ENCODE measurements at regions not wholly inside any gene's neighbourhood (a gene's known extent, or its start where the extent isn't known, plus 50 kb on each side); places are given as distances from the start of the nearest gene placed in this dataset.
A peak's percentile ranks its signal among the peaks of the same experiment; 100 is the strongest.

- H3K27ac ChIP-seq: no peak overlapping the region
- TF ChIP-seq, protein P1, sequence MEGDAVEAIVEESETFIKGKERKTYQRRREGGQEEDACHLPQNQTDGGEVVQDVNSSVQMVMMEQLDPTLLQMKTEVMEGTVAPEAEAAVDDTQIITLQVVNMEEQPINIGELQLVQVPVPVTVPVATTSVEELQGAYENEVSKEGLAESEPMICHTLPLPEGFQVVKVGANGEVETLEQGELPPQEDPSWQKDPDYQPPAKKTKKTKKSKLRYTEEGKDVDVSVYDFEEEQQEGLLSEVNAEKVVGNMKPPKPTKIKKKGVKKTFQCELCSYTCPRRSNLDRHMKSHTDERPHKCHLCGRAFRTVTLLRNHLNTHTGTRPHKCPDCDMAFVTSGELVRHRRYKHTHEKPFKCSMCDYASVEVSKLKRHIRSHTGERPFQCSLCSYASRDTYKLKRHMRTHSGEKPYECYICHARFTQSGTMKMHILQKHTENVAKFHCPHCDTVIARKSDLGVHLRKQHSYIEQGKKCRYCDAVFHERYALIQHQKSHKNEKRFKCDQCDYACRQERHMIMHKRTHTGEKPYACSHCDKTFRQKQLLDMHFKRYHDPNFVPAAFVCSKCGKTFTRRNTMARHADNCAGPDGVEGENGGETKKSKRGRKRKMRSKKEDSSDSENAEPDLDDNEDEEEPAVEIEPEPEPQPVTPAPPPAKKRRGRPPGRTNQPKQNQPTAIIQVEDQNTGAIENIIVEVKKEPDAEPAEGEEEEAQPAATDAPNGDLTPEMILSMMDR (conservative IDR thresholded peaks at IDR 0.05): no peak
These were observed 58.0 kb upstream of the SLC25A48 start for GRCh38 chr5:135776457-135776856.

- no peak overlapping the region for H3K27ac ChIP-seq
- TF ChIP-seq, protein P1 (conservative IDR thresholded peaks at IDR 0.05): no peak
These were observed 72.7 kb upstream of the SLC25A48 start for GRCh38 chr5:135761746-135762145.

DNA sequence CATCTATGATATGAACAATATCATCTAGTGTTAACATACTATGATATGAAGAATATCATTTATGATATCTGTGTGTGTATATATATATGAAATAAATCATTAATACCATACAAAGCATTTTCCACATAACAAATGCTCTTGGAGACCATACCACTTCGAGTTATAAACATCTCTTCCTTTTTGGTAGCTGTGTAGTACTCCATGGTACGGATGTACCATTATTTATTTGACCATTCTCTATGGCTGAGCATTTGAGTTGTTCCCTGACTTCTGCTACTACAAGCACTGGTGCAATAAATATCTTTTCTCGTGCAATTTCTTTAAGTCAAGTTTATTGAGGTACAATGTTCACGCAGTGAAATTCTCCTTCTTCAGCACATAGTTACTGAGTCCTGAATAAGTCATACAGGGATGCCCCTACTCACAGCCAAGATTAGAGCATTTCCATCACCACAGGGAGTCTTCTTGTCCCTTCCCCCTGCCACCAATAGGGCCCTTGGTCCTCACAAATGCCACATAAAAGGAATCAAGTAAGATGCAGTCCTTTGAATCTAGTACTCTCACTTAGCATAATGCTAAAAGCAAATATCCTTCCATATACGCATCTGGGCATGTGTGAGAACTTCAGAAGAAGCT, 75.2 kb upstream of the SLC25A48 start:
- TF ChIP-seq, protein P1 (conservative IDR thresholded peaks at IDR 0.05): no peak
- no peak overlapping the region for H3K27ac ChIP-seq

GRCh38 chr5:135753990-135754389, 80.5 kb upstream of the SLC25A48 start:
- TF ChIP-seq, protein P1 (conservative IDR thresholded peaks at IDR 0.05): no peak
- H3K27ac ChIP-seq: no peak overlapping the region

- TF ChIP-seq, protein P1 (conservative IDR thresholded peaks at IDR 0.05): no peak; the same call in 1 of the 2 replicates
- no peak overlapping the region for H3K27ac ChIP-seq
These were observed 84.0 kb upstream of the SLC25A48 start for GRCh38 chr5:135750506-135750905.

GRCh38 chr5:135747824-135748223, 86.6 kb upstream of the SLC25A48 start:
- TF ChIP-seq, protein P1 (conservative IDR thresholded peaks at IDR 0.05): no peak
- H3K27ac ChIP-seq: peak overlapping the region; percentile 35

- TF ChIP-seq, protein P1 (conservative IDR thresholded peaks at IDR 0.05): no peak
- H3K27ac ChIP-seq: no peak overlapping the region
These were observed 88.5 kb upstream of the SLC25A48 start for GRCh38 chr5:135745897-135746500.

Measured in VCaP (cell line).